ENCODE measurements at regions not wholly inside any gene's neighbourhood (a gene's known extent, or its start where the extent isn't known, plus 50 kb on each side); places are given as distances from the start of the nearest gene placed in this dataset.

- DNase-seq: no peak
Observed at GRCh38 chr6:170110201-170111140, 180.4 kb downstream of the DLL1 start.

GRCh38 chr6:170108890-170109587, 181.8 kb downstream of the DLL1 start:
- no peak for DNase-seq

- DNase-seq: no peak
Observed at GRCh38 chr6:170108456-170108855, 182.4 kb downstream of the DLL1 start.

GRCh38 chr6:170107606-170108222, 183.2 kb downstream of the DLL1 start:
- DNase-seq: no peak

- no peak for DNase-seq
Observed at GRCh38 chr6:170106906-170107525, 183.9 kb downstream of the DLL1 start.

- no peak for DNase-seq
Observed at GRCh38 chr6:170102582-170103481, 188.0 kb downstream of the DLL1 start.

GRCh38 chr6:170102038-170102437, 188.8 kb downstream of the DLL1 start:
- DNase-seq: no peak

- DNase-seq: no peak
Observed at GRCh38 chr6:170101281-170102035, 189.4 kb downstream of the DLL1 start.

GRCh38 chr6:170100046-170100445, 190.8 kb downstream of the DLL1 start:
- no peak for DNase-seq

GRCh38 chr6:170099387-170099786, 191.5 kb downstream of the DLL1 start:
- no peak for DNase-seq

- DNase-seq: no peak
Observed at GRCh38 chr6:170098428-170099170, 192.3 kb downstream of the DLL1 start.

GRCh38 chr6:170097505-170098427, 193.1 kb downstream of the DLL1 start:
- DNase-seq: no peak

GRCh38 chr6:170096803-170097504, 193.9 kb downstream of the DLL1 start:
- no peak for DNase-seq

GRCh38 chr6:170096191-170096802, 194.6 kb downstream of the DLL1 start:
- DNase-seq: no peak

GRCh38 chr6:170095273-170095981, 195.5 kb downstream of the DLL1 start:
- DNase-seq: no peak

- no peak for DNase-seq
Observed at GRCh38 chr6:170094686-170095272, 196.1 kb downstream of the DLL1 start.
